Astrocyte of the spinal cord (primary cell): ENCODE measurements at regions not wholly inside any gene's neighbourhood (a gene's known extent, or its start where the extent isn't known, plus 50 kb on each side); places are given as distances from the start of the nearest gene placed in this dataset.

Source experiments
- DNase-seq: peaks from one replicate; pipeline ENCODE4 v3.0.0; 2011; ENCODE audit warnings: low read depth, low spot score
- H3K4me3 ChIP-seq: 2 replicates; pipeline ENCODE4 v1.5.1; 2011; ENCODE audit warnings: low read depth, mild to moderate bottlenecking, low read length, moderate library complexity
- CTCF ChIP-seq: IDR thresholded peaks from 2 replicates; pipeline ENCODE4 v1.5.1; 2012; ENCODE audit warnings: low read depth, mild to moderate bottlenecking, low read length, inconsistent platforms
- in situ Hi-C: cut with HindIII; loops from 2 replicates; pipeline ENCODE4 v1.10.0; 2017; ENCODE audit warnings: low sequenced_read_pairs

- no peak overlapping the region for H3K4me3 ChIP-seq
- no peak for TF ChIP-seq CTCF
- in situ Hi-C loops = no loop called here
- DNase-seq = no peak
Measured at GRCh38 chr4:10821826-10822225, 137.3 kb upstream of the CLNK start.

- in situ Hi-C loops = no loop called here
- no peak overlapping the region for H3K4me3 ChIP-seq
- DNase-seq = no peak
- no peak for TF ChIP-seq CTCF
Measured at GRCh38 chr4:10816571-10816970, 132.0 kb upstream of the CLNK start.

- DNase-seq = no peak
- no peak overlapping the region for H3K4me3 ChIP-seq
- in situ Hi-C loops = no loop called here
- TF ChIP-seq CTCF = no peak
Measured at GRCh38 chr4:10811991-10812390, 127.4 kb upstream of the CLNK start.

- no peak for TF ChIP-seq CTCF
- DNase-seq = peak; percentile 17
- in situ Hi-C loops = no loop called here
- H3K4me3 ChIP-seq = no peak overlapping the region
Measured at GRCh38 chr4:10810411-10810810, 125.8 kb upstream of the CLNK start.

GRCh38 chr4:10809905-10810304, 125.3 kb upstream of the CLNK start:
- peak; percentile 29 for DNase-seq
- in situ Hi-C loops = no loop called here
- H3K4me3 ChIP-seq = no peak overlapping the region
- no peak for TF ChIP-seq CTCF

- in situ Hi-C loops = no loop called here
Measured at GRCh38 chr4:10808591-10808990, 124.0 kb upstream of the CLNK start.

More at GRCh38 chr4:10808591-10808990, 124.0 kb upstream of the CLNK start:
- H3K4me3 ChIP-seq = no peak overlapping the region
- no peak for TF ChIP-seq CTCF
- peak; percentile 94 for DNase-seq
